Neural cell (in vitro differentiated cells): ENCODE measurements at regions not wholly inside any gene's neighbourhood (a gene's known extent, or its start where the extent isn't known, plus 50 kb on each side); places are given as distances from the start of the nearest gene placed in this dataset.
"Not testable (repeated sequence)": the region's sequence is repeated elsewhere in the genome, so short reads cannot be mapped to it uniquely, and the experiment has no call there.

Source experiments
- CTCF ChIP-seq: fragments of 450-650 bp; IDR thresholded peaks from 2 replicates; pipeline ENCODE4 v1.5.1; 2014; ENCODE audit warnings: antibody characterized with exemption, mild to moderate bottlenecking, moderate library complexity; ENCODE audit not compliant: poor library complexity, severe bottlenecking
- TAF1 ChIP-seq: IDR thresholded peaks from 2 replicates; pipeline ENCODE4 v1.6.1; 2012; ENCODE audit warnings: low read depth

GRCh38 chr4:28113586-28113985 lies 1252.9 kb downstream of the STIM2 start:
- TF ChIP-seq CTCF, TAF1: not testable (repeated sequence)
